Pancreas (tissue), 10 donors: ENCODE measurements at regions not wholly inside any gene's neighbourhood (a gene's known extent, or its start where the extent isn't known, plus 50 kb on each side); places are given as distances from the start of the nearest gene placed in this dataset.

Source experiments
- ATAC-seq, 4 donors: fragments of 200-7000 bp; cut with Tn5 transposase; one replicate each; pipeline versions ENCODE4 v1.8.0 to v1.9.1; 2020; ENCODE audit warnings: mild to moderate bottlenecking in 4 of 4, moderate library complexity in 4 of 4
- DNase-seq, 6 donors: peaks; one replicate each; pipeline ENCODE4 v3.0.0-alpha.2; 2020
- FAIRE-seq: peaks from 2 replicates; lab custom pipeline; 2012; peaks lifted over from hg19 to GRCh38; lab: Jason Lieb, UNC
- H3K27ac ChIP-seq, 4 donors: fragments of 200-600 bp; sonication (generic); 1 replicate in 3 of 4; 2 replicates in 1 of 4; pipeline versions ENCODE4 v1.5.0 to v1.8.0; 2020
- H3K27me3 ChIP-seq, 4 donors: fragments of 200-600 bp; one replicate each; pipeline ENCODE4 v1.8.0; 2021
- H3K36me3 ChIP-seq, 3 donors: fragments of 200-600 bp; sonication (generic) in 1 of 3; one replicate each; pipeline versions ENCODE4 v1.5.0 to v1.8.0; 2020 to 2021
- H3K4me1 ChIP-seq, 3 donors: fragments of 200-600 bp; one replicate each; pipeline ENCODE4 v1.8.0; 2021
- H3K4me3 ChIP-seq, 4 donors: fragments of 200-600 bp; sonication (generic) in 2 of 4; one replicate each; pipeline versions ENCODE4 v1.5.0 to v1.8.0; 2020 to 2021
- H3K9me3 ChIP-seq, 4 donors: fragments of 200-600 bp; one replicate each; pipeline ENCODE4 v1.8.0; 2021
- WGBS, 2 donors: extraction: QIAGEN DNeasy Blood & Tissue Kit; methylation state at CpG; one replicate each; pipeline ENCODE4 v1.1.7; 2013; 5-methylcytosine and 5-hydroxymethylcytosine counted together
- intact Hi-C, 3 donors: fragments of 100-400 bp; cut with DNase I; formaldehyde crosslinking; loops; one replicate each; pipeline versions ENCODE4 v1.11.1 to v1.14.2; 2022
- TF ChIP-seq, protein P1 (sequence below), 4 donors: fragments of 200-600 bp; sonication (generic) in 3 of 4; IDR thresholded peaks; one replicate each; pipeline versions ENCODE4 v1.5.0 to v1.8.0; 2021; ENCODE audit warnings: antibody characterized with exemption in 4 of 4
- donor health status: healthy with polysubstance abuse.
- donor health status: DM: no; HTN: no; CAD: no; lungs with moderate emphysema.
- donor health status: DM: no; HTN: no; CAD: no.
- donor health status: control.
- donor health status: control.
- donor health status: Bipolar disorder and iron deficiency.
- donor health status: DM: yes; HTN: yes; CAD: no.
- donor health status: DM: no; HTN: no; CAD: no.
- donor health status: DM: no; HTN: no; CAD: no.
- donor health status: DM: yes; HTN: yes; CAD: no.

DNA sequence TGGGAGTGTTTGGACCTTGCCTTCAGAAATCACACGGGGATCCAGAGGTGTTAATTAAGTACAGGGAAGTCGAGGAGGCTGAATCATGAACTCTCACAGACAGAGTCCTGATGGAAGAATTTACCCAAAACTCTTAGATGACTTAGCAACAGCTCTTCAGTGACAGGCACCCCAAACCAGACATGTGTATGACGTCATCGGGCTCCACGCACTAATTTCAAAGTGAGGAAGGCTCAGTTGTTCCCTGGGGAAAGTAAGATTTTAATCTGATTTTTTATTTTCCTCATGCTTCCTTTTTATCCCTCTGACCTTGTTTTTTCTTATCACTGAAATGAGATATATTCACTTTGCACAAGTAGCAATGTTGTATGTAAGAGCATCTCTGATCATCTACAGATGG lies 1363.5 kb downstream of the AACS start:
- H3K27ac ChIP-seq, result no peak overlapping the region
- intact Hi-C loops, result no loop called here
- no peak for FAIRE-seq
- H3K4me3 ChIP-seq, result no peak overlapping the region
- WGBS, 2 donors, result 79 to 86% methylated on average over 5 of the region's 5 CpGs
- no peaks in the 10 kb centered on the region for H3K36me3 ChIP-seq
- TF ChIP-seq, protein P1, sequence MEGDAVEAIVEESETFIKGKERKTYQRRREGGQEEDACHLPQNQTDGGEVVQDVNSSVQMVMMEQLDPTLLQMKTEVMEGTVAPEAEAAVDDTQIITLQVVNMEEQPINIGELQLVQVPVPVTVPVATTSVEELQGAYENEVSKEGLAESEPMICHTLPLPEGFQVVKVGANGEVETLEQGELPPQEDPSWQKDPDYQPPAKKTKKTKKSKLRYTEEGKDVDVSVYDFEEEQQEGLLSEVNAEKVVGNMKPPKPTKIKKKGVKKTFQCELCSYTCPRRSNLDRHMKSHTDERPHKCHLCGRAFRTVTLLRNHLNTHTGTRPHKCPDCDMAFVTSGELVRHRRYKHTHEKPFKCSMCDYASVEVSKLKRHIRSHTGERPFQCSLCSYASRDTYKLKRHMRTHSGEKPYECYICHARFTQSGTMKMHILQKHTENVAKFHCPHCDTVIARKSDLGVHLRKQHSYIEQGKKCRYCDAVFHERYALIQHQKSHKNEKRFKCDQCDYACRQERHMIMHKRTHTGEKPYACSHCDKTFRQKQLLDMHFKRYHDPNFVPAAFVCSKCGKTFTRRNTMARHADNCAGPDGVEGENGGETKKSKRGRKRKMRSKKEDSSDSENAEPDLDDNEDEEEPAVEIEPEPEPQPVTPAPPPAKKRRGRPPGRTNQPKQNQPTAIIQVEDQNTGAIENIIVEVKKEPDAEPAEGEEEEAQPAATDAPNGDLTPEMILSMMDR (IDR thresholded peaks at IDR 0.05), result no peak
- H3K9me3 ChIP-seq, result no peaks in the 10 kb centered on the region
- DNase-seq, result no peak
- H3K27me3 ChIP-seq, result no peaks in the 10 kb centered on the region
- ATAC-seq, result no peak
- H3K4me1 ChIP-seq, result no peaks in the 10 kb centered on the region

GRCh38 chr12:126430921-126431320 lies 1365.7 kb downstream of the AACS start:
- H3K27me3 ChIP-seq, result no peaks in the 10 kb centered on the region
- no peak overlapping the region for H3K4me3 ChIP-seq
- H3K4me1 ChIP-seq, result no peaks in the 10 kb centered on the region
- FAIRE-seq (no peak), DNase-seq (no peak), ATAC-seq (no peak)
- TF ChIP-seq, protein P1 (IDR thresholded peaks at IDR 0.05), result no peak
- intact Hi-C loops, result no loop called here
- H3K27ac ChIP-seq, result no peak overlapping the region
- H3K36me3 ChIP-seq, result no peaks in the 10 kb centered on the region
- H3K9me3 ChIP-seq, result no peaks in the 10 kb centered on the region
- WGBS, 2 donors, result 57 to 64% methylated on average over 2 of the region's 2 CpGs

DNA sequence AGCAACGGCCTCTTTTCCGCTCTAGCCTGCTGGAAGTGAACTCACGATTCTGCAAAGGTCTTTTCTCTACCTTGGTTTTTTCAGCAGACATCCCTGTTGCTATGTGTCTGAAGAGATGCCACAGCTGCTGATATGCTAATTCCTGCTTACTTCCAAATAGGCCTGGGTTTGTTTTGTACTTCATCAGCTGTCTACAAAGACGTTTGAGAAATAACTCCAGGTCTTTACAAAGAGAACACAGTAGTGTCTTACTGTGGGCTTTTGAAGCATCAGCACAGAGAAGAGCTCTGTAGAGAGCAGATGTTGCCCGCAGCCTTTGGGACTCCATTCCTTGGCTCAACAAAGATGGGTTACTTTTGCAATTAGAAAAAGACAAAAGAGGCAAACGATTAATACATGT lies 1366.5 kb downstream of the AACS start:
- no peak overlapping the region for H3K27ac ChIP-seq
- DNase-seq (no peak), ATAC-seq (no peak), FAIRE-seq (no peak)
- no peaks in the 10 kb centered on the region for H3K4me1 ChIP-seq
- H3K27me3 ChIP-seq, result no peaks in the 10 kb centered on the region
- TF ChIP-seq, protein P1 (IDR thresholded peaks at IDR 0.05), result no peak
- intact Hi-C loops, result no loop called here
- no peaks in the 10 kb centered on the region for H3K36me3 ChIP-seq
- no peaks in the 10 kb centered on the region for H3K9me3 ChIP-seq
- H3K4me3 ChIP-seq, result no peak overlapping the region
- 75 to 76% methylated on average over 6 of the region's 6 CpGs for WGBS, 2 donors

- H3K27ac ChIP-seq, result no peak overlapping the region
- DNase-seq, result no peak
- H3K9me3 ChIP-seq, result no peaks in the 10 kb centered on the region
- no peak for ATAC-seq
- no peaks in the 10 kb centered on the region for H3K4me1 ChIP-seq
- TF ChIP-seq, protein P1 (IDR thresholded peaks at IDR 0.05), result no peak
- FAIRE-seq, result no peak
- intact Hi-C loops, result no loop called here
- H3K36me3 ChIP-seq, result no peaks in the 10 kb centered on the region
- H3K4me3 ChIP-seq, result no peak overlapping the region
- 73 to 78% methylated on average over 1 of the region's 1 CpG for WGBS, 2 donors
- no peaks in the 10 kb centered on the region for H3K27me3 ChIP-seq
Observed at GRCh38 chr12:126432780-126433179, 1367.5 kb downstream of the AACS start.

GRCh38 chr12:126434412-126434985 lies 1369.3 kb downstream of the AACS start:
- no peak for DNase-seq
- intact Hi-C loops, result no loop called here
- ATAC-seq, result no peak
- Histone ChIP-seq H3K36me3 (no peaks in the 10 kb centered on the region), H3K27me3 (no peaks in the 10 kb centered on the region), H3K4me1 (no peaks in the 10 kb centered on the region), H3K9me3 (no peaks in the 10 kb centered on the region), H3K27ac (no peak overlapping the region), H3K4me3 (no peak overlapping the region)
- 93 to 95% methylated on average over 5 of the region's 5 CpGs for WGBS, 2 donors
- FAIRE-seq, result no peak
- TF ChIP-seq, protein P1 (IDR thresholded peaks at IDR 0.05), result no peak
